ENCODE measurements at regions not wholly inside any gene's neighbourhood (a gene's known extent, or its start where the extent isn't known, plus 50 kb on each side); places are given as distances from the start of the nearest gene placed in this dataset.
A peak's percentile ranks its signal among the peaks of the same experiment; 100 is the strongest.

DNA sequence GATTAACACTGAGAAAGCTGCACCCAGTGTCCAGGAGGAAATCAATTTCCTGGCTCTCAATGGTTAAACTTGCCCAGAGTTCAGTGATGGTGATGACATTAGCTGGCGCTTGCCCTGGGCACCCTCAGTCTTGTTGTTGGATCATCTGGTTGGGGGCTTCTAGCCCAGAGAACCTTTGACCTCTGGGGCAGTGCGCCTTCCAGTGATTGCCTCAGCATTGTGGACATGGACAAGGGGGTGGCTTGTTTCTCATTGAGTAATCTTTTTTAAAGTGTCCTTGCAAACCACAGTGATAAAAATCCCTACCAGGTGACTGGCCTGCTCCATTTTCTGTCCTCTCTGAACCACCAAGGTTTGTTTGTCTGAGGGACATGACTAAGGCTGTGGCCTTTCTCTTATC lies 95.6 kb upstream of the USP9Y start:
- no peak for DNase-seq

DNA sequence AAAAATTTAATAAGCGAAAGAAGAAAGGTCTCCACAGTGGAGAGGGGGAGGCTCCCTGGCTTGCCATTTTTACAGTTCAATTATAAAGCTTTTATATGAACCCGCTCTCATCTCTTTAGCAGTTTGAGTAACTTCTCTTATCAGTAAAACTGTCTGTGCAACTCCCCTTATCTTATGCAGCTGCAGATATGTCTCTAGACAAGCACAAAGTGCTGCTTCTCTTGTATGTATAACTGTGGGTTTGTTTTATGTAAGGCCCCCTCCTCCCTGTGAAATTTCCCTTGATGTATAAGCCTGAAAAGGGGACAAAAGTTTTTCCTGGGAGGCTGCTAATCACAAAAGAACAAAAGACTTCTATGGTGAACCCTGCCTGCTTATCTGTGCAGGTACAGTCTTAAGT lies 90.2 kb upstream of the USP9Y start:
- DNase-seq: no peak

DNA sequence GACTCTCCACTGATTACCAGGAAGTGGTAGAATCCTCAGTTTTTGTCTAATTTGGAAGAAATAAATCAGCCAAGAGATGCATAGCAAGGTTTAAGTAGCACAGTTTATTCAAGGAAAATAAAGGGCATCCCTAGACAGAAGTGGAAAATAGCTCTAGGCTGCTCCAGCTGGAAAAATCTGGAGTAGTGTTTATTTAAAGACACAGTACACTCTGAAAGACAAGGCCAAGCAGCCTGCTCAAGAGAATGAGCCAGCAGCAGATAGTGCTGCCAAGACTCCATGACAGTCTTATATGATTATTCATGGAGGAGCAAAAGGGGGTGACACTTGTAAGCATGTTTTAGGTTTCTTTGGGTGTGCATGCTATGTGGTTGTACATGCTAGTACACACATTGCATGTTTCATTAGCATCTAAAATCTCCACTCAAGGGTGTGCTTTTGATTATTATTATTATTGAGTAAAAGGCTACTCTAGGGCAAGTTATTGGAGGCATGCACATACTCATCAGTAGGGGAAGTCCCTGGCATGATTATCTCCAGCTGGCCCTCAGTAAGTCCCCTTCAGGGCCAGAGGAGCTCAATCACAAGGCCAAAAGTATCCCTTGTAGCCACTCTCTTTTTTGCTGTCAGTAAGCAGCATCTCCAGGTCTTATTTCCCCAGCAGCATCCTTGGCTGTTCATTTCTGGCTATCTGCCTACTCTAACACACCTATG lies 85.1 kb upstream of the USP9Y start:
- DNase-seq: no peak

- peak; percentile 9 for DNase-seq
Observed at GRCh38 chrY:12621454-12622081, 79.5 kb upstream of the USP9Y start.

- no peak for DNase-seq
Observed at GRCh38 chrY:12623204-12623603, 77.8 kb upstream of the USP9Y start.

DNA sequence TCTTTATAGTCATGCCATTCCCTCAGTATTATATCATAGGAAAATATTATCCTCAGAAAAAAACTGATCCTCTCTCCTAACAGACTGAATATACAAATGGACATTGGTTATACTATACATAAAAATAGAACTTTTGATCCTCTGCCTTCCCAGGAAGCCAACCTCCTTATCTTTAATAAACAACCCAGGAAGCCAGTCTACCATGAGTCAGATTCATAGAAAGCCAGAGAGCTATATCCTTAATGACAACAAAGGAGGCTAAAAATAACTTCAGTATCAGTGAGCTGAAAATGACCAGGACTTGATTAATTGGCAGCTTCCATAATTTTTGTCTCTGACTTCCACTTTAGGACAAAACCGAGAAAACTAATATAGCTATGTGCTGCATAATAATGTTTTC lies 58.0 kb upstream of the USP9Y start:
- DNase-seq: no peak

GRCh38 chrY:12643693-12644348 lies 57.2 kb upstream of the USP9Y start:
- no peak for DNase-seq

DNA sequence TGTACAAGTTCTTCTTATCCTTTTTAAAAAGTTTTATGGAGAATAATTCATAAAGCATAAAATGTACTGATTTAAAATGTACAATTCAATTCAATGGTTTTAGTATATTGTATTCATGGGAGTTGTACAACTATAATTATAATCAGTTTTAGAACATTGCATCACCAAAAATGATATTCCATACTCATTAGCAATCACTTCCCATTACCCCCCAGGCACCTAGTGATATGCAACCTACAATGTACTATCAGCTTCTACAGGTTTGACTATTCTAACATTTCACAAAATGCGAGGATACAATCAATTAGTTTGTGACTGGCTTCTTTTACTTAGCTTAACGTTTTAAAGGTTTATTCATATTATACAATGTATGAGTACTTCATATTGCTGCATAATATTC lies 49.9 kb upstream of the USP9Y start:
- no peak for DNase-seq
